Calu3 (cell line): ENCODE measurements at regions not wholly inside any gene's neighbourhood (a gene's known extent, or its start where the extent isn't known, plus 50 kb on each side); places are given as distances from the start of the nearest gene placed in this dataset.
"Not testable (repeated sequence)": the region's sequence is repeated elsewhere in the genome, so short reads cannot be mapped to it uniquely, and the experiment has no call there.

Source experiments
- BruUV-seq: library from RNA; stranded (reverse); fragments of 400-500 nt; replicated peaks from 2 replicates; lab custom pipeline; 2021; lab: Mats Ljungman, UMichigan
- CTCF ChIA-PET: fragments of 300-600 bp; sonication (Branson Sonifier 250); formaldehyde crosslinking; loops from one replicate; lab custom pipeline; 2022; ENCODE audit warnings: antibody characterized with exemption; lab: Charles Lee
- DNase-seq: peaks from one replicate; pipeline ENCODE4 v3.0.0; 2022
- H3K27ac Mint-ChIP-seq: one replicate; pipeline ENCODE4 v1.8.0; 2022; ENCODE audit warnings: mixed read lengths; ENCODE audit not compliant: unreplicated experiment
- H3K27me3 Mint-ChIP-seq: one replicate; pipeline ENCODE4 v1.8.0; 2022; ENCODE audit warnings: mixed read lengths; ENCODE audit not compliant: unreplicated experiment
- H3K36me3 Mint-ChIP-seq: one replicate; pipeline ENCODE4 v1.8.0; 2022; ENCODE audit warnings: mild to moderate bottlenecking, moderate library complexity, mixed read lengths; ENCODE audit not compliant: insufficient read depth, unreplicated experiment
- H3K4me1 Mint-ChIP-seq: one replicate; pipeline ENCODE4 v1.8.0; 2022; ENCODE audit warnings: mild to moderate bottlenecking, low read depth, mixed read lengths; ENCODE audit not compliant: unreplicated experiment
- H3K4me3 Mint-ChIP-seq: one replicate; pipeline ENCODE4 v1.8.0; 2022; ENCODE audit warnings: mild to moderate bottlenecking, low read depth, moderate library complexity, mixed read lengths; ENCODE audit not compliant: unreplicated experiment
- H3K9me3 Mint-ChIP-seq: one replicate; pipeline ENCODE4 v1.8.0; 2022; ENCODE audit warnings: low read depth, mixed read lengths; ENCODE audit not compliant: unreplicated experiment
- intact Hi-C: fragments of 100-400 bp; cut with micrococcal nuclease; formaldehyde crosslinking; loops from one replicate; pipeline ENCODE4 v1.10.0; 2022; ENCODE audit not compliant: unreplicated experiment
- TF ChIP-seq, protein P1 (sequence below): fragments of 200-600 bp; IDR thresholded peaks from one replicate; pipeline ENCODE4 v1.8.0; 2022; ENCODE audit warnings: antibody characterized with exemption; ENCODE audit not compliant: unreplicated experiment

GRCh38 chr13:54733639-54734038, 1705.0 kb downstream of the OLFM4 start:
- Mint-ChIP-seq H3K4me1 (no peaks in the 10 kb centered on the region), H3K27me3 (no peaks in the 10 kb centered on the region), H3K27ac (no peak overlapping the region), H3K9me3 (peaks cover 28% of the 10 kb centered on the region), H3K36me3 (no peaks in the 10 kb centered on the region), H3K4me3 (no peak overlapping the region)
- CTCF ChIA-PET: no interaction called here
- DNase-seq: no peak
- intact Hi-C loops: no loop called here
- TF ChIP-seq, protein P1, sequence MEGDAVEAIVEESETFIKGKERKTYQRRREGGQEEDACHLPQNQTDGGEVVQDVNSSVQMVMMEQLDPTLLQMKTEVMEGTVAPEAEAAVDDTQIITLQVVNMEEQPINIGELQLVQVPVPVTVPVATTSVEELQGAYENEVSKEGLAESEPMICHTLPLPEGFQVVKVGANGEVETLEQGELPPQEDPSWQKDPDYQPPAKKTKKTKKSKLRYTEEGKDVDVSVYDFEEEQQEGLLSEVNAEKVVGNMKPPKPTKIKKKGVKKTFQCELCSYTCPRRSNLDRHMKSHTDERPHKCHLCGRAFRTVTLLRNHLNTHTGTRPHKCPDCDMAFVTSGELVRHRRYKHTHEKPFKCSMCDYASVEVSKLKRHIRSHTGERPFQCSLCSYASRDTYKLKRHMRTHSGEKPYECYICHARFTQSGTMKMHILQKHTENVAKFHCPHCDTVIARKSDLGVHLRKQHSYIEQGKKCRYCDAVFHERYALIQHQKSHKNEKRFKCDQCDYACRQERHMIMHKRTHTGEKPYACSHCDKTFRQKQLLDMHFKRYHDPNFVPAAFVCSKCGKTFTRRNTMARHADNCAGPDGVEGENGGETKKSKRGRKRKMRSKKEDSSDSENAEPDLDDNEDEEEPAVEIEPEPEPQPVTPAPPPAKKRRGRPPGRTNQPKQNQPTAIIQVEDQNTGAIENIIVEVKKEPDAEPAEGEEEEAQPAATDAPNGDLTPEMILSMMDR: no peak
- no TSS peak for BruUV-seq

GRCh38 chr13:54737211-54737610, 1708.6 kb downstream of the OLFM4 start:
- H3K27ac Mint-ChIP-seq, intact Hi-C loops, BruUV-seq, H3K4me1 Mint-ChIP-seq, CTCF ChIA-PET, DNase-seq, H3K4me3 Mint-ChIP-seq, H3K36me3 Mint-ChIP-seq, H3K27me3 Mint-ChIP-seq: not testable (repeated sequence)
- H3K9me3 Mint-ChIP-seq: peaks cover 13% of the 10 kb centered on the region

DNA sequence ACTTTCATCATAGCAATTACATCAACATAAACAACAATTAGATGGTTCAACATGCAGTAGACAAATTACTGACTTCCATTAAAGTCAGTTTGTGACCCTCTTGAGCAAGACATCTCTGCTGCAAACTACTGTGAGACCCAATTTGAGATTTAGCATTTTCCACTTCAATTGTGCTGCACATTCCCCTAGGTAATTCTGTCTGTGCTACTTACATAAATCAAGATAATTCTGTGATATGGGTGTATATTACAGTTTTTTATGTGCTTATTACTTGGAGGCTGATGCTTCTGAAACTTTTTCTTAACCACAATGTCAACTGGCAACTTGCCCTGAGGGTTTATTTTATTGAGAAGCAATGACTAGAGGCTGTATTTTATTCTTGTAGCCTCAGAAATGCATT, 1714.4 kb downstream of the OLFM4 start:
- H3K4me3 Mint-ChIP-seq: no peak overlapping the region
- H3K27me3 Mint-ChIP-seq: no peaks in the 10 kb centered on the region
- no peaks in the 10 kb centered on the region for H3K36me3 Mint-ChIP-seq
- BruUV-seq: no TSS peak
- peaks cover 6% of the 10 kb centered on the region for H3K9me3 Mint-ChIP-seq
- TF ChIP-seq, protein P1: no peak
- intact Hi-C loops: no loop called here
- no peak for DNase-seq
- no peaks in the 10 kb centered on the region for H3K4me1 Mint-ChIP-seq
- CTCF ChIA-PET: no interaction called here
- H3K27ac Mint-ChIP-seq: no peak overlapping the region

GRCh38 chr13:54744747-54745146, 1716.1 kb downstream of the OLFM4 start:
- TF ChIP-seq, protein P1: no peak
- no peaks in the 10 kb centered on the region for H3K27me3 Mint-ChIP-seq
- CTCF ChIA-PET: no interaction called here
- peaks cover 8% of the 10 kb centered on the region for H3K9me3 Mint-ChIP-seq
- no peak overlapping the region for H3K27ac Mint-ChIP-seq
- BruUV-seq: no TSS peak
- intact Hi-C loops: no loop called here
- H3K4me3 Mint-ChIP-seq: no peak overlapping the region
- H3K36me3 Mint-ChIP-seq: no peaks in the 10 kb centered on the region
- H3K4me1 Mint-ChIP-seq: no peaks in the 10 kb centered on the region
- no peak for DNase-seq

GRCh38 chr13:54750521-54750920, 1721.9 kb downstream of the OLFM4 start:
- no TSS peak for BruUV-seq
- Mint-ChIP-seq H3K4me3 (no peak overlapping the region), H3K9me3 (peaks cover 10% of the 10 kb centered on the region), H3K27me3 (no peaks in the 10 kb centered on the region), H3K27ac (no peak overlapping the region), H3K36me3 (no peaks in the 10 kb centered on the region), H3K4me1 (no peaks in the 10 kb centered on the region)
- no peak for DNase-seq
- intact Hi-C loops: no loop called here
- CTCF ChIA-PET: no interaction called here
- TF ChIP-seq, protein P1: no peak
